MV-4-11 (cell line): ENCODE measurements at regions not wholly inside any gene's neighbourhood (a gene's known extent, or its start where the extent isn't known, plus 50 kb on each side); places are given as distances from the start of the nearest gene placed in this dataset.
"Not testable (repeated sequence)": the region's sequence is repeated elsewhere in the genome, so short reads cannot be mapped to it uniquely, and the experiment has no call there.

Experiments
- DNase-seq: peaks from one replicate; lab custom pipeline; 2025; lab: John Stamatoyannopoulos, UW

DNA sequence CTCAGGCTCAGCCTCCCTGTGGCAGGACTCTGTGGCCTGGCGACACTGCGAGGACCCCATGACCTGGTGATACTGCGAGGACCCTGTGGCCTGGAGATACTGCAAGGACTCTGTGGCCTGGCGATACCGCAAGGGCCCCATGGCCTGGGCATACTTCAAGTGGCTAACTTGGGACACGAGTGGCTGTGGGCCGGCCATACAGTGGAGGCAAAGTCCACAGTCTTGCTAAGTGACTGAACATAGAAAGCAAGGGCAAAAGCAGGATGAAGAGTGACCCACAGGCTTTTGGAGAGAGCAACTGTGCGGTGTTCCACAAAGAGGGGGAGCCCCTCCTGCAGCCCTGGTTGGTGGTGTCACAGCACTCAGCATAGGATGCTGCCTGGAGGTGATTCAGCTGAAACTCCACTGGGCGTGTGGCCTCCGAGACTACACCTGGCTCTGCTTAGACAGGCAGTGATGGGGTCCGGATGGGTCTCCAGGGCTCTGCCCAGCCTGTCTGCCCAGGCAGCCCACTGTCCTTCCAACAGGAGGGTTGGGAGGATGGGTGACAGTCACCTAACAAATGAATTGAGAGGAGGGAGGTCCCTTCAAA lies 691.0 kb upstream of the HS6ST1 start:
- DNase-seq, result no peak

DNA sequence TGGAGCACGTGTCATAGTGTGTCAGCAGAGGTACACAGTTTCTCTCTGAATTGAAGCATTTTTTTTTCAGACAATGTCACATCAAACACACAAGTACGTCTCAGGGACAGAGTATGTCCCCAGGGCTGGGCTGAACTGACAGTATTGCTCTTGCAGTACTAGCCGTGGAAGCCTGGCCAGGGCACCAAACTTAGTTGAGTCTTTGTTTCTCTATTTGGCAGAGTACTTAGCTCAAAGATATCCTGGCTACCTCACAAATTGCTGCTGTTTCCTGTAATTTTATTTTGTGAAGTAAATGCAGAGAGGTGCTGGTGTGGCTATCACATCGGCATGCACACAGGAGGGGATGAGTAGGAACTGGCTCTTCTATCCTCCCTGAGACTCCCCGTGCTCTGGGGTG lies 691.6 kb upstream of the HS6ST1 start:
- no peak for DNase-seq

DNA sequence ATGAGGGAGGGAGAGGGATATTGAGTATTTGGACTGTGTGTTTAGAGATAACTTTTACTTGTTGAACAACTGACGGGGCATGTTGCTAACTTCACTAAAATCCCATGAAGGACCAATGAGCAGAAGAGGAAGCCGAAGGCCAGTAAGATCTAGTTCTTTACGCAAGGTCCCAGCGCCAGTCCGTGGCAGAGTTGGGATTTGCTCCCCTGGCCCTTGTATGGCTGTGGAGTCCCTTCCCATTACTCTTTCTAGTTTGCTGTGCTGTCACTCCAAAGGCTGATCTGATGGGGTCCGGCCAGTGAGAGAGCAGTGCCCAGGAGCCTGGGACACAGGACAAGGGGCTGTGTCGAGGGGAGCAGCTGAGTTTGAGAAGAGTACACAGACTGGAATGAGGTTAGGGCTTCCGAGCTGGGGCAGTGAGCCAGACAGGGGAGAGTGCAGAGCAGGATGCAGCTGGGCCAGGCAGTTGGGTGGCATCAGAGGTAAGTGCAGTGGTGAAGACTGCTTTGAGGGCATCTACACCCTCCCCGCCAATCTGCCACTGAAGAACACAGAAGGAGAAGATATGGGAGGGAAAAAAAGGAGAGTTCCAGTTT lies 692.9 kb upstream of the HS6ST1 start:
- DNase-seq, result no peak

DNA sequence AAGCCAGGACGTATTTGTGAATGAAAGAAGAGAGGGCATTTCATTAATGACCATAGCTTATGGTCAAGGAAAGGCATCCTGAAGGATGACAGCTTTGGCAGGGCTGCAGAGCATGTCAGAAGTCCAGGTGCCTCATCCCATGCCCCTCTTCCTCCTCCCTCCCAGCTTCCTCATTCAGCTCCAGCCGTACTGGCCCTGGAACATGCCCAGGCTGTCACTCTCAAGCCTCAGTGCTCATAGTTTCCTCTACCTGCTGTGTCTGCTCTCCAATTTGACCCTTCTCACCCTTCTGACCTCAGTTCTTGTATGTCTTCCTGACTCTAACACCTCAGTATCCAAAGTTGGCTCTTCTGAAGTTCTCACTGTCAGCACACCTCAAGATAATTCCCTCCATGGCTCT lies 695.8 kb upstream of the HS6ST1 start:
- no peak for DNase-seq

DNA sequence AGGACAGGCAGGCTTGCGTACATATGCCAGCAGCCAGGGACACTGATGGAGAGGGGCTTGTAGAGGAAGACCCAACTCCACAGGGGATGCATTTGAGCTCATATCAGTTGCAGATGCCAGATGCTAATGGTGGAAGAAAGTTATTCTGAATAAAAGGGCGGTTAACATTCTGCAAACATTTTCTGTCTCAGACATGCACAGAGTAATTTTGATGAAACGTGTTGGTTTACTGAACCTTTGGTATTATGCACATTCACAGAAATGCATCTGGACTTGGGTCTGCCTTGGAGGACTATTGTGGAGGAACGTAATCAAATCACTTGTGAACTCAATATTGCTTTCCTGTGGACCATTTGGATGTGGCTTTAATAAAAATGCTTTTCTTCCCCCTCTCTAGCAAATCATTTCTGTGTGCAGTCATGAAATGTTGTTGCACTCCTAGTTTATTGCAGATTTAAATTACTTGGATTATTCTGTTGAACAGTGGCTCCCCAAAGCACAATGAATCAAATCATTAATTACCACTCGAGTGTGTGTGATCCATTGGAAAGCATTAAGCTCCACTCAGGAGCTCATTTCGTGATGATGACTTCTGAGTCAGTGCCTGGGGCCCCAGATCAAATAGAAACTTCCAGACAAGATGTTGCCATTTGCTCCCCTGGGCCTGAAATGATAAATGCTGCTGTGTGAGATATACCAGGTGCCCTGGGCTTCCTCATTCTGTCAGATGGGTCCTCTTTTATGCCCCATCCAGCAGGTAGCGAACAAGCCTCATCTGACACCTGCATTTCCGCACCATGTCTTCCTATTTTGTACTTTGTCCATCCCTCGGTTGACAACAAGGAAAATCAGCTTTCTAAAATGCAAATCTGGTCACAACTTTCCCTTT lies 697.0 kb upstream of the HS6ST1 start:
- no peak for DNase-seq

DNA sequence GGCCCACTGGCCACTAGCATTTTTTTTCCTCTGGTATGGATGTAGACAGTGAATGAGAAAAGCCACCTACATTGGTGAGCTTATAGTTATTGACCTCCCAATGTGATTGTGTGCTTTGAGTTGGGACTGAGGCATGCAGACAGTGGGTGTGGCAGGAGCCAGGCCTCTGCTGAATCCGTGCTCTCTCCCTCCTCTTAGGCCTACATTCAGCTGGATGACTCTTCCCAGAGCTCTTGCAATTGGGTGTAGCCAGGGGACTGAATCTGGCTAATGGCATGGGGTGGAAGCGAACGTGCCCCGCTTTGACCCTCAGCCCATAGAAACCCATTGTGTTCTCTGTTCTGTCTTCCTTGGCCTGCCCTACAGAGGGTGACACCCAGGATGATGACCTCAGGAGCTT lies 698.3 kb upstream of the HS6ST1 start:
- no peak for DNase-seq

DNA sequence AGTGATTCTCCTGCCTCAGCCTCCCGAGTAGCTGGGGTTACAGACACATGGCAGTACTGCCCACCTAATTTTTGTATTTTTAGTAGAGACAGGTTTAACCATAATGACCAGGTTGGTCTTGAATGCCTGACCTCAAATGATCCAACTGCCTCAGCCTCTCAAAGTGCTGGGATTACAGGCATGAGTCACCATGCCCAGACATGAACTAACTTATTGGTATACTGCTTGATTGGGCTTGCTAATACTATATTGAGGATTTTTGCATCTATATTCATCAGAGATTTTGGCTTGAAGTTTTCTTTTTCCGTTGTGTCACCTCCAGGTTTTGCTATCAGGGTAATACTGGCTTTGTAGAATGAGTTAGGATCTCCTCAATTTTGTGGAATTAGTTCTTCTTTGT lies 706.1 kb upstream of the HS6ST1 start:
- DNase-seq, result no peak

DNA sequence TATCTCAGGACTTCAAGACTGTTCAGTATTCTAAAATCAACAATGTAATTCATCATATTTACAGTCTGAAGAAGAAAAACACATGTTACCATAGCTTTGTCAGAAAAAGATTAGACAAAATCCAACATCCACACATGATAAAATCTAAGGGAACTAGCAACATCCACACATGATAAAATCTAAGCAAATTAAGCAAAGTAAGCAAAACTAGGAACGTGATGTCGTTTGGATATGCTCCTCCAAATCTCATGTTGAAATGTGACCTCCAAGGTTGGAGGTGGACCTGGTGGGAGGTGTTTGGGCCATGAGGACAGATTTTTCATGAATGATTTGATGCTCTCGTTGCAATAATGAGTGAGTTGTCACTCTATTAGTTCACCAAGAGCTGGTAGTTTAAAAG lies 717.3 kb upstream of the HS6ST1 start:
- no peak for DNase-seq

DNA sequence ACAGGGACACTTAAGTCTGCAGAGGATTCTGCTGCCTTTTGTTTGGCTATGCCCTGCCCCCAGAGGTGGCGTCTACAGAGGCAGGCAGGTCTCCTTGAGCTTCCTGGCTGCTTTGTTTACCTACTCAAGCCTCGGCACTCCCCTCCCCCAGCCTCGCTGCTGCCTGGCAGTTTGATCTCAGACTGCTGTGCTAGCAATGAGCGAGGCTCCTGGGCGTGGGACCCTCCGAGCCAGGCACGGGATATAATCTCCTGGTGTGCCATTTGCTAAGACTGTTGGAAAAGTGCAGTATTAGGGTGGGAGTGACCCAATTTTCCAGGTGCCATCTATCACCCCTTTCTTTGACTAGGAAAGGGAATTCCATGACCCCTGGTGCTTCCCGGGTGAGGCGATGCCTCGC lies 725.0 kb upstream of the HS6ST1 start:
- DNase-seq, result not testable (repeated sequence)

DNA sequence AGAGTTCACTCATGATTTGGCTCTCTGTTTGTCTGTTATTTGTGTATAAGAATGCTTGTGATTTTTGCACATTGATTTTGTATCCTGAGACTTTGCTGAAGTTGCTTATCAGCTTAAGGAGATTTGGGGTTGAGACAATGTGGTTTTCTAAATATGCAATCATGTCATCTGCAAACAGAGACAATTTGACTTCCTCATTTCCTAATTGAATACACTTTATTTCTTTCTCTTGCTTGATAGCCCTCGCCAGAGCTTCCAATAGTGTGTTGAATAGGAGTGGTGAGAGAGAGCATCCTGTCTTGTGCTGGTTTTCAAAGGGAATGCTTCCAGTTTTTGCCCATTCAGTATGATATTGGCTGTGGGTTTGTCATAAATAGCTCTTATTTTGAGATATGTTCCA lies 727.8 kb upstream of the HS6ST1 start:
- DNase-seq, result peak; percentile 73

DNA sequence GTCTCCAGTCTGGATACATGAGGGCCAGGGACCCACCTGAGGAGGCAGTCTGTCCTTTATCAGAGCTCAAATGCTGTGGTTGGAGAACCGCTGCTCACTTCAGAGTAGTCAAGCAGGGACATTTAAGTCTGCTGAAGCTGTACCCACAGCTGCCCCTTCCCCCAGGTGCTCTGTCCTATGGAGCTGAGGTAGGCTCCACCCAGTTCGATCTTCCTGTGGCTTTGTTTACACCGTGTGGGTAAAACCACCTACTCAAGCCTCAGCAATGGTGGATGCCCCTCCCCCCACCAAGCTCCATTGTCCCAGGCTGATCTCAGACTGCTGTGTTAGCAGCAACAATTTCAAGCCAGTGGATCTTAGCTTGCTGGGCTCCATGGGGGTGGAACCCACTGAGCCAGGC lies 731.4 kb upstream of the HS6ST1 start:
- DNase-seq, result no peak

DNA sequence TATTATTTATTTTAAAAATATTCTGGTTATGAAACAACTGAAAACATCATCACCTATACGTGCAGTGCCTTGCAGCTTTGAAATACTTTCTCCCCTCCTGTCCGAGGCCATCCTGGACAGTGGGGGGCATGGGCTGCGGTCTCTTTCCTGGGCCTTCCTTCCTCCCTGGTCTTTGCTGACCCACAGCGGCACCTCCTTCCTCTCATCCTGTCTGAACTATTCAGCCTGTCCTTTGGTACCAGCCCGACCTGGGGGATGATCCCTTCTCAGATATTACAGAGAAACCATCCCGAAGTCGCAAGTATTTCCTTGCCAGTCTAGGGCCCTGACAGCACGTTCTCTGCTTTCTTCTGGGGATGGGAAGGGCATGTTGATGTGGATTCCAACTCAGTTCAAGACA lies 736.6 kb upstream of the HS6ST1 start:
- DNase-seq, result no peak

DNA sequence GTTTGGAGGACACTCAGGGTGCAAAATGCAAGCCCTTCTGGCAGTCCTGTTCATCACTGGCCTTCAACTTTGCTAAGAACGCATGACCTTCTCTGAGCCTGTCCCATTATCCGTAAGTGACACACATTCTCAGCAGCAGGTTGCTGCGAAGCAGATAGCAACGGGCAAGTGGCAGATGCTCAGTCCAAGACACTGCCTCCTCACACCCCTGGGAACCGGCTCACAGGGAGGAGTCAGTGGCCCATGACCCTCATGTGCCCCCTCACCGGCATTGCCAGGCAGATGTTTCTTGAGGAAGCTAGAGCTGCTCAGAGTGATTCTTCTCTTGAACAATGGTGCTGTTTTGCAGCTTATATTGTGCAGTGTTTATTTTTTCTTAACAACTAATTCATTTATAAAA lies 737.2 kb upstream of the HS6ST1 start:
- no peak for DNase-seq

DNA sequence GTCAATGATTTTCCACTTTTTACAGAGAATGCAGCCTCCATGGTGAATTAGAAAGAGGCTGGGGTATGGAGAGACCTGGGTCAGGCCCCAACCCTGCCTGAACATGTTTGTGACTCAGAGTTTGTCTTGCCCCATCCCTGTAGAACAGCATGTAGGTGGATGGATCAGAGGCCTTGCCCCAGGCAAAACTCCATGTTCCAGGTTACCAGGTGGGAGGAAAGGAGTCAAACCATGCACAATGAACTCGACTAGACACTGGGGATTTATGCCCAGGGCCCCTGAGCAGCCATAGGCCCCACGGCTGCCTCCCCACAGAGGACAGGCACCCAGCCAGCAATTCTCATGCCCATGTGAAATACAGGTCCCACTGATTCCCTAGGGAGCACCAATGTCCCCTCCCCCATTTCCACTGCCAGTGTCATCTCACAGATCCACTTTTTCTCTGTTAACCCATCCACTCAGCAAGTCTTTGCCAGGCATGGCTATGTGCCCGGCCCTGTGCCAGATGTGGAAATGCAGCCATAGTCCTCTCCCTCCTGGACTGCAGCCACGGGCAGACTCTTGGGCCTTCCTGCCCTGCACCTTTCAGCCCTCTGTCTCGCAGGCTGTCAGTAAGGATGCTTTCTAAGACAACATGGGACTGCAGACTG lies 737.8 kb upstream of the HS6ST1 start:
- no peak for DNase-seq

DNA sequence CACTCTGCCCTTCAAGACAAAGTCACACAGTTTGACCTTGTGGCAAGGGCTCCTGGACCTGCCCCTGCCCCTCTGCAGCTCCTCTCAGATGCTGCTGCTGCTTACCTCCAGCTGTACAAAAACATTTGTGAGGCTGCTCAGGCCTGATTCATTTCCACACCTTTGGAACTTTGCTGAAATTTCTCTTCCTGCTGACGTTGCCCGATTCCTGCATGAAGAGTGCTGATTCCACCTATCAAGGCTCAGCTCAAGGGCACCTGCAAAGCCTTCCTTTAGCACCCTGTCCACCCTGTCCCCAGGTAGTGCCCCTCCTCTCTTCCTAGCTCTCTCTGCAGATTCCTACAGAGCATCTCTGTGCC lies 738.3 kb upstream of the HS6ST1 start:
- no peak for DNase-seq

DNA sequence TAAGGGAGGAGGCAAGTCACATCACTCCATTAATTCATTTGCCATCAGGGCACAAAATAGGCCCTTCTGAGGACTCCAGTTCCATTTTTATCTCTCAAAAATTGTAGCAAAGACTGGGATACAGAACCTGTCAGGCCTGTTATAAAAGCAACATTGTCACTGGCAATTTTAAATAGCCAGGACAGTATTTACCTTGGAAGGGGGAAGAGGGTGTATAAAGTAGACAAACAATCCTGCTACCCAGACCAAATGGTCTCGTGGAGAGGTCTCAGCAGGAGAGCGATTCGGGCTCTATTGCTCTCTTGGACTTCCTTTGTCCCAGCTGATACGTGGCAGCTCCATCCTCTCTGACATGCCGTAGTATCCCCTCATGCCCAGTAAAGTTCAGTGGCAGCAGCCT lies 740.3 kb upstream of the HS6ST1 start:
- no peak for DNase-seq

DNA sequence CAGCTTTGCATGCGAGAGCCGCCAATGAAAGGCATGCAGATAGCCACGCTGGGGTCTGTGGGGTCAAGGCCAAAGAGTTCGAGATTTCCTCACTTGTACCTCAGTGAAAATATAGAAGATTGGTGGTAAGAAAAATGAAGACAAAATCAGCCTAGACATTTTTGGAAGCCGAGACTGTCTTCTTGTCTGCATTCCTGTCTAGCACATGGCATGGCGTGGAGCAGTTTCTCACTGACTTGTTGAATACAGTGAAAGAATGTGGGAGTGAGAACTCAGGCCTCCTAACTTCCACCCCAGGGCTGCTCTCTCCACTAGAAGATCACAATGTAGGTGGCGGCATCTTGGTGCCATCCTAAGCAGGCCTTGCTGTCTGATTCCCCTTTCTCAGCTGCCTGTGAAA lies 740.8 kb upstream of the HS6ST1 start:
- no peak for DNase-seq

DNA sequence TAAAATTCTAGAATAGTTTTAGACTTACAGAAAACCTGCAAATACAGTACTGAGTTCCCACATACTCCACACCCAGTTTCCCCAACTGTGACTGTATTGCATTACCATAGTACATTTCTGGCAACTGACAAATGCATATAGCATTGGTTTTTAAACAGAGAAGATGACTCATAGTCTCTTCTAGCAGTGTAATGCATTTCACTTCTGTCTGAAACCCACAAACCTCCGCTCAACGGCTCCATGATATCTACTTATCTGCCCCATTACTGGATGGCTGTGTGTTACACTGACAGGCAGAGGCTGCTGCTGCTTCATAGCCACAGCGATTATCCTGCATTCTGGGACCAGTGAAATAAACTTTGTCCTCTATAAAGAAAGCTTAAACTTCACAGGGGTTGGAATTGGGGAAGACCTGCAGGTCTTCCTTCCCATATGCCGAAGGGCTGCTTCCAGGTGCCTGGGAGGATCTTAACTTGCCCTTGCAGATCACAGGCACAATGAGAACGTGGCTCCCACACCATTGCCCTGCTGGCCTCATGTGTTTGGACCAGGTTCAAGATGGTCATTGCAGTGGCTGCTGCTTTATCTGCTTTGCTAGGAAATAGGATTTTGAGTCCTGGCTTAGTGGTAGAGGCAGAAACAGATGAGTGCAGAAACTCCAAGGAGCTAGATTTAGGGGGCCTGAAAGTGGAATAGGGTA lies 742.6 kb upstream of the HS6ST1 start:
- peak; percentile 94 for DNase-seq

DNA sequence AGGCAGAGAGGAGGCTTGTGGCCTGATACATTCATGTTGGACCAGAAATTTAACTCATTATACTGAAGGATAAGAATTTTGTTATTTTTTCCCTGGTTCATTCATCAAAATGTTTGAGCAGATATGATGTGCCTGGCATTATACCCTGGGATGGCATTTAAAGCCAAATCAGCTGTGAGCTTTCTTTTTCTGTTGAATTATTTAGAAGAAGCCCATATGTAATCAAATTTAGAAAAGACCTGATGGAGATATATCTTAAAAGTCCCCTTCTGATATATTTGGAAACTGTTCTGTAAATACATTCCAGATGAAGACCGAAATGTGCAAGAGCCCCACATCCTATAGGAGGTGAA lies 743.1 kb upstream of the HS6ST1 start:
- no peak for DNase-seq

DNA sequence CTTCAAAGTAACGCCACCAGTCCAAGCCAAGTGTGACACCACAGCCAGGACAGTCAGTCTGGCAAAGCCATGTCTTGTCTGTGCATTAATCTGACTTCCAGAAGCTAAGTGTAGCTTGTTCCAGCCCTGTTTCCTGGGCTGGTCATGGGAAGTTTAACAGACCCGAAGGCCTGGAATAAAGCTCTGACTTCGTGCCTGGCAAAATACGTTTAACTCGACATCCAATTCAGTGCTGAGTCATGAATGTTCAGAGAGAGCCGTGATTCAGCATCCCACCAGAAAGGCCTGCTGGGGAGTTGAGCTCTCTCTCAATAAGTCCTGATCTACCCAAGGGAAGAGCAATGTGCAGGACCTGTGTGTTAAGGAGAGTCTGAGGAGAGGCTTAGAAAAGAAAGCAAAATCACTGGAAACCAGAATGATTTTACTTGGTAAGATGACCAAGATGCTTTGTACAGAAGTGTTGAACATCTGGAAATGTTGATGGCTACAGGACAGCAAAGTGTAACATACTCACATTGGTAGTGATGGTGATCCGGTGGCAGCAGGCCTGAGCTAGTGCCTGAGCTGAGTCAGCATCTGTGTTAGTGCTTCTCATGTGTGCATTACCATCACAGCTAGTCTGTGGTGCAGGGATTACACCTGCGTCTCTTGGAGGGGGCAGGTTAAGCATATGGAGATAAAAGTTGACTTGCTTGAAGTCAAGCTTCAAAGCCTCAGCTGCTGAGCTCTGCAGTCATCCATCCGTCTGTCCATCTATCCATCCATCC lies 743.7 kb upstream of the HS6ST1 start:
- DNase-seq, result no peak

DNA sequence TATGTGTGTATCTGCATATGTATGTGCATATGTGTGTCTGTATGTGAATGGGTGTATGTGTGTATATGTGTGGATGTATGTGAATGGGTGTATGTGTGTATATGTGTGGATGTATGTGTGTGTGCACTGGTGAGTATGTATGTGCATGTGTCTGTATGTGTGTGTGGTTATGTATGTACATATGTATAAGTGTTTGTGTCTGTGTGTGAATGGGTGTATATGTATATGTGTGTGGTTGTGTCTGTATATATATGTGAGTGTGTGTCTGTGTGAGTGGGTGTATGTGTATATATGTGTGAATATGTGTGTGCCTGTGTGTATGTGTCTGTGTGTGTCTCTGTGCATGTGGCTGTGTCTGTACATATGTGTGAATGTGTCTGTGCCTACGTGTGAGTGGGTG lies 748.4 kb upstream of the HS6ST1 start:
- no peak for DNase-seq

DNA sequence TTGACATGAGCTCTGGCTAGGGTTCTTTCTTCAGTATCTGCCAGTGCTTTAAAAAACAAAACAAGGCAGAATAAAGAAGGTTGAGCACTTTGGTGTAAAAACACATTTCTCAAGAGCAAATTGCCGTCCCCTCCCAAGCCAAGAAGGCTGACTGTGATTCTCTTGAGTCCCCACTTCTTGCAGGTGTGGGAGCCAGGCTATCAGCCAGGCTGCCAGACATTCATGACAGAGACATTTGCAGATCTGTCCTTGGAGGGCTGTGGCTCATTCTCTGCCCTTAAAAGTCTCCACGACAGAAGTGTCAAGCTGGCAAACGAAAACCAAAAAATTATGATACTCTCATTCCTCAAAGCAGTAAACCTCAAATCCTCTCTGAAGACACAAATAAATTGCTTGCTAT lies 749.3 kb upstream of the HS6ST1 start:
- DNase-seq, result no peak
